Retinal pigment epithelial cell (primary cell): ENCODE measurements at regions not wholly inside any gene's neighbourhood (a gene's known extent, or its start where the extent isn't known, plus 50 kb on each side); places are given as distances from the start of the nearest gene placed in this dataset.

Experiments used
- DNase-seq: peaks from one replicate; pipeline ENCODE4 v3.0.0-alpha.2; 2010; ENCODE audit warnings: low read depth
- H3K4me3 ChIP-seq: 2 replicates; pipeline ENCODE4 v1.5.1; 2011; ENCODE audit warnings: mild to moderate bottlenecking, low read length, control low read depth, moderate library complexity
- TF ChIP-seq, protein P1 (sequence below): conservative IDR thresholded peaks from 2 replicates; pipeline ENCODE4 v1.5.1; 2011; ENCODE audit warnings: low read depth, low read length, control low read depth, inconsistent platforms

DNA sequence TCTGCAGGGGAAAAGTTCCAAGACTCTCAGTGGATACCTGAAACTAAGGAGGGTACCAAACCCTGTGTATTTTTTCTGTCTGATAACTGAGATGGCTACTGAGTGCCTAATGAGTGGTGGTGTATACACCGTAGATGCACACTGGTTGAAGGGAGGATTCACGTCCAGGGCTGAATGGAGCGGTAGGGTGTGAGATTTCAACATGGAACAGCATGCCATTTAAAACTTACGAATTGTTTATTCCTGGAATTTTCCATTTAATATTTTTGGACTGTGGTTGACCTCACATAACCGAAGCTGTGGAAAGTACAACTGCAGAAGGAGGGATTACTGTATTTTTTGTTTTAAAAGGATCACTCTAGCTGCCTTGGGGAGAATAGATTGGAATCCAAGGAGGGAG is 322.5 kb upstream of the SORL1-AS1 start:
- no peak overlapping the region for H3K4me3 ChIP-seq
- DNase-seq, result no peak
- TF ChIP-seq, protein P1, sequence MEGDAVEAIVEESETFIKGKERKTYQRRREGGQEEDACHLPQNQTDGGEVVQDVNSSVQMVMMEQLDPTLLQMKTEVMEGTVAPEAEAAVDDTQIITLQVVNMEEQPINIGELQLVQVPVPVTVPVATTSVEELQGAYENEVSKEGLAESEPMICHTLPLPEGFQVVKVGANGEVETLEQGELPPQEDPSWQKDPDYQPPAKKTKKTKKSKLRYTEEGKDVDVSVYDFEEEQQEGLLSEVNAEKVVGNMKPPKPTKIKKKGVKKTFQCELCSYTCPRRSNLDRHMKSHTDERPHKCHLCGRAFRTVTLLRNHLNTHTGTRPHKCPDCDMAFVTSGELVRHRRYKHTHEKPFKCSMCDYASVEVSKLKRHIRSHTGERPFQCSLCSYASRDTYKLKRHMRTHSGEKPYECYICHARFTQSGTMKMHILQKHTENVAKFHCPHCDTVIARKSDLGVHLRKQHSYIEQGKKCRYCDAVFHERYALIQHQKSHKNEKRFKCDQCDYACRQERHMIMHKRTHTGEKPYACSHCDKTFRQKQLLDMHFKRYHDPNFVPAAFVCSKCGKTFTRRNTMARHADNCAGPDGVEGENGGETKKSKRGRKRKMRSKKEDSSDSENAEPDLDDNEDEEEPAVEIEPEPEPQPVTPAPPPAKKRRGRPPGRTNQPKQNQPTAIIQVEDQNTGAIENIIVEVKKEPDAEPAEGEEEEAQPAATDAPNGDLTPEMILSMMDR, result no peak

DNA sequence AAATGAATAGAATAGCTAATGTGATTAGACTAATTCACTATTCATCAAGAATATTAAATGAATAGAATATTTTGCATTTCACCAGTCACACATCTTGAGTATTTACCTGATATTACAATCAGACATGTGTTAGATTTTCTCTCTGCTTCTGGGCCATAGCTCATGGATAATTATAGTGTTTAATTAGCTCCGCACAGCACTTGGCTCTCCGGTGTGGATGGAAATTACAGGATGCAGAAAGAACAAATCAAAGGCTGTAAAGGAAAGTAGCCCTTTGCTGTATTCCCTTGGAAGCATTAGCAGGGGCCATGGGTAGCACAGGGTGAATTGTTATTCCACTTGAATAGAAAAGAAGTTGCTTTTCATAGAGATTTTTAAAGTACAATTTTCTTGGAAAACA is 320.3 kb upstream of the SORL1-AS1 start:
- DNase-seq, result no peak
- TF ChIP-seq, protein P1, result no peak
- no peak overlapping the region for H3K4me3 ChIP-seq

DNA sequence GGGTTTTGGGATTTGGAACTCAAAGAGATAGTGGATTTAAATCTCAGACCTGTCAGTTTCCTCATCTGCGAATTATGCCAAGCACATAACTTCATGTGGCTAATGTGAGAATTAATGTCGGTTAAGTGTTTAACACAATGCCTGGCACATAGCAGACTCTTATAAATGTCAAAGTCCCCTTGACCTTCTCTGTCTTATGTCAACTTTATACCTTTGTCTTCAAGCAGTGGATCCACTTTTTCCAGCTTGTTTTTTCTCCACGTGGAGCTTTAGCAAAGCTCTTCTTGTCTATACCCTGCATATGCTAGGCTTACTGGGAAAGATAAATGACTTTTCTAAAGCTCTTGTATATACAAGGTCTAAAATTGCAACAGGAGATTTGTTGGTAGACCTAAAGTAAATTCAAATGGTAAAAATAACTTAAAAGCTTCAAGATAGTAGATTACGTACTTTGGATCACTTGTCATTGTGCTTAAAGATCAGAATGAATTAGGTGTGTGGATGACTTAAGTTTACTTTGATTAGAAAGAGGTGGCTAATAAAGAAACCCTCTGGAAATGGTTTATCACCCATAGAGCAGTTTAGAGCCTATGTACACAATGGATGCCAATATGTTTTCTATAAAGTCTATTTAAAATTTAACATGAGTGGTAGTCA is 318.3 kb upstream of the SORL1-AS1 start:
- no peak overlapping the region for H3K4me3 ChIP-seq
- no peak for DNase-seq
- TF ChIP-seq, protein P1, result no peak

DNA sequence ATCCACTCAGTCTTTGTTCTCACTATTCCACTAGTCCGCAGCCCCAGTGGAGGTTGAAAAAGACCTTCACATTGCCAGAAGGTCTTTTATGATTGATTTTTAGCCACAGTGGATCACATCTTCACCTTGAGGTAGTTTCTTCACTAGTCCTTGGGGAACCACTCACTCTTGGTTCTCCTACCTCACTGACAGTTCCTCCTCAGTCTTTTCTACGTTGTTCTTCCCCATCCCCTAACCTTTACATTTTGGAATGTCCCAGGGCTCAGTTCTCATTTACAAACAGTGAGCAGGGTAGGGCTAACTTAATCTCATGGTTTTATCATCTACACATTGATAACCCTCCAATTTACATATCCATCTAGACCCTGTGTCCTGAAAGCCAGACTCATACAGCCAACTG is 316.4 kb upstream of the SORL1-AS1 start:
- no peak for DNase-seq
- TF ChIP-seq, protein P1, result no peak
- no peak overlapping the region for H3K4me3 ChIP-seq

DNA sequence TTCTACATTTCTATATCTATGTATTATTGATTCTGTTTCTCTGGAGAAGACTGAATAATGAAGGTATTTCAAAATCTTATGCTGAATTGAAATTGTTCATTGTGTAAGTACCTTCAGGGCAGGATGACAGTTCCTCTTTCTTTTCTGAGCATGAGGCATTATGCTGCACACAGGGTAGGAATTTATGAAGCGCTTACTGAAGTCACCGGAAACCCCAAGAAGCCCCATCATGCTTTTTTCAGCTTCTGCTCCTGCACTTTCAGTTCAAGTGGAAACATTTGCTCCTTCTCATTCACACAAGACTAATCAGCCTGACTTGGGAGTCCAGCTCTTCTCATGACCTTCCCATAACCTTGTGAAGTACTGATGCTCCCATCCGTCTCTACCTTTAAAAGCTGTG is 314.7 kb upstream of the SORL1-AS1 start:
- TF ChIP-seq, protein P1, result no peak
- DNase-seq, result no peak

DNA sequence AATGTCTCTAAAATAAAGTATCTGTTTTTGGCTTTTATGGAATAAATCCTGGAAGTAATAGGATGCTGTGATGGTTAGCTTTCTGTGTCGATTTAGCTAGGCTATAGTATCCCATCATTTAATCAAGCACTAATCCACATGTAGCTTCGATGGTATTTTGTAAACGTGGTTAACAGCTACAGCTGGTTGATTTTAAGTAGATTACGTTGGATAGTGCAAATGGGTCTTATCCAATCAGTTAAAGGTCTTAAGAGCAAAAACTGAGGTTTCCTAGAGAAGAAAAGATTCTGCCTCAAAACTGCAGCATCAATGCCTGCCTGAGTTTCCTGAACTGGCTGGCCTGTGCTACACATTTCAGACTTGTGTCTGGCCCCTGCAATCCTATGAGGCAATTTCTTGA is 314.2 kb upstream of the SORL1-AS1 start:
- no peak overlapping the region for H3K4me3 ChIP-seq
- no peak for DNase-seq
- TF ChIP-seq, protein P1, result no peak

More for the DNA sequence above, 314.7 kb upstream of the SORL1-AS1 start:
- no peak overlapping the region for H3K4me3 ChIP-seq

DNA sequence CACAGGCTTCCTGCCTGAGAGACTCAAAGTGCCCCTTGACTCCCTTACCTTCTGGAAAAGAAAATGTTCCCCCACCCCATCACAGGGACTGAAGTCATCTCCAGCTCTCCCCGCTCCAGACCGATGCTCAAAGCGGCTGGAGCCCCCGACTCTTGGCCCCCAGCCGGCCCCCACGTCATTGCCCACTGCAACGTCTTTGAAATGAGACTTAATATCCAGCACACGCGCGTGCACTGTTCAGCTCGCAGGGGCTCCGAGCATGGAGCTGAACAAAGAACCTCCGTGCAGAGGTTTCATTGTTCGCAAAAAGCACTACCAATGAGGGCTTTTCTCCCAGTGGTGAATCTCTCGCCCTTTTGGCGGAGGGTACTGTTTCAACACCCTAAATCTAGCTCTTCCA is 313.4 kb upstream of the SORL1-AS1 start:
- no peak overlapping the region for H3K4me3 ChIP-seq
- TF ChIP-seq, protein P1, result no peak
- DNase-seq, result no peak
